ENCODE measurements at regions not wholly inside any gene's neighbourhood (a gene's known extent, or its start where the extent isn't known, plus 50 kb on each side); places are given as distances from the start of the nearest gene placed in this dataset.
"Not testable (repeated sequence)": the region's sequence is repeated elsewhere in the genome, so short reads cannot be mapped to it uniquely, and the experiment has no call there.

DNA sequence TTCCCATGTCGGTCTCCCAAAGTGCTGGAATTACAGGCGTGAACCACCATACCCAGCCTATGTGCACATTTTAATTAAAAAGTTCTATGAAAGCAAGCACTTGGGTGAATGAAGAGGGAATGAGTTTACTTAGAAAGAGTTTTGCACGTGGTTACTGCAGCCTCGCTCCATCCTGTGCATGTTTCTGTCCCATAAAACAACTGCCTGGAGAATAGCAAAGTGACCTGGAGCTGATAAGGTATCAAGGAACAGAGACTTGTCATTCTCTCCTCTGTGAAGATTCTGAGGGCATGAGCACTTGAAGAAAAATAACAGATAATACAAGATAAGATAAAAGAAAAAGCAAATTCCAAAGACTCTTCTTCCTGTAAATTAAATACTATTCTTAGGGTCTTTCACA lies 112.2 kb upstream of the JCAD start:
- DNase-seq, result no peak

DNA sequence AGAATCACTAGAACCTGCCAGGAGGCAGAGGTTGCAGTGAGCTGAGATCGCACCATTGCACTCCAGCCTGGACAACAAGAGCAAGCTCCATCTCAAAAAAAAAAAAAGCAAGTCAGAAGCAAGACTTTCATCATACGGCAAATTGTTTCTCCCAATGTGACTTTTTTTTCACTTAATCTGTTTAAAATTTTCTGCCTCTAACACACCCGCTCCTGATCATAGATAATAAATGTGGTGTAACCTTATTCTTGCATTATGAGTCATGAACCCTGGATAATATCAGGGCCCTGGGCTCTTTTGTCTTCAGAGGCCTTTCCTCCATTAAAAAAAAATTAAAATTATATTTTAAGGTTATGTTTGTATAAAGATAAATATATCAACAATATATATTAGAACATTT lies 111.4 kb upstream of the JCAD start:
- no peak for DNase-seq

DNA sequence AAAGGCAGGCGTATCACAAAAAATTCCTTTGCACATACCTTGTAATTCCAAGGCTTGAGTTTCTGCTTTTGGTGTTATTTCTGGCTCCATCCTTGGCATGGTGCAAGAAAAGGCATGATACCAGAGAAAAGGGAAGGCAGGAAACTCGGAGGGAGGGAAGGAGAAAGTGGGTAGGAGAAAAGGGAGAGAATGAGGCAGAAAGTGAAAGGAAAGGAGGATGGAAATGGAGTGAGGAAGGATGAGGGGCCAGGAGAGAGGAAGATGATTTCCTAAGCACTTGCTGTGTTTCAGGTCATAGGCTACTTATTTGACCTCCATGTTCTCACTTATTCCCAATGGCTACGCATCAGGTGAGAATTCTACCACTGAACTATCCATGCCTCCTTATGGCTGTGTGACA lies 110.8 kb upstream of the JCAD start:
- no peak for DNase-seq

DNA sequence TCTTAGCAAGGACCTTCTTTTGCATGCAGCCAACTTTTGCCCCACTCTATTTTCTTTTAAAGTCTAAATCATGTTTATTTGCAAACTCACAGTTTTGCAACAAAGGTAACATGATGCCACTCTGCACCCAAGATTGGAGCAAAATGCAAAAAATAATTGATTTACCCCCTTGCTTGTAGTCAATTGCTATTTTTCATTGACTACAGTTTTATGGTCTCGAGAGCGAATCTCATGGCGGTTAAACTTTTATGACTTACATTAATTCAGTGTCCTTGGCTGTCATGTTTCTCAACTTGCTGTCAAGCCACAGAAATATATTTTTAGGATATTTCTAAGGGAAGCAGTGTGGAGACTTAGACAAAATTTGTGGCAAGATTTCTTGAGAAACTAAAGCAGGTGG lies 110.0 kb upstream of the JCAD start:
- no peak for DNase-seq

DNA sequence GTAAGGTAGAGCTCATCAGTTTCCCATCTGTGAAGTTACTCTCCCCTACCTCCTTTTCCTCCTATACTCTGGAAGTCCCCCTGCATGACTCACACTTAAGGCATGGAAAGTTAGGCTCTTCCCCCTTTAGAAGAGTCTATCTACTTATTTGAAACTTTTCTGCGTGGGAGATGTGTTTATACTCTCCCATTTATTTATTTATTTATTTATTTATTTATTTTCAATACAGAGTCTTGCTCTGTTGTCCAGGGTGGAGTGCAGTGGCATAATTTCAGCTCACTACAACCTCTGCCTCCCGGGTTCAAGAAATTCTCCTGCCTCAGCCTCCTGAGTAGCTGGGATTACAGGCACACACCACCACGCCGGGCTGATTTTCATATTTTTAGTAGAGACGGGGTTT lies 107.5 kb upstream of the JCAD start:
- DNase-seq, result no peak

DNA sequence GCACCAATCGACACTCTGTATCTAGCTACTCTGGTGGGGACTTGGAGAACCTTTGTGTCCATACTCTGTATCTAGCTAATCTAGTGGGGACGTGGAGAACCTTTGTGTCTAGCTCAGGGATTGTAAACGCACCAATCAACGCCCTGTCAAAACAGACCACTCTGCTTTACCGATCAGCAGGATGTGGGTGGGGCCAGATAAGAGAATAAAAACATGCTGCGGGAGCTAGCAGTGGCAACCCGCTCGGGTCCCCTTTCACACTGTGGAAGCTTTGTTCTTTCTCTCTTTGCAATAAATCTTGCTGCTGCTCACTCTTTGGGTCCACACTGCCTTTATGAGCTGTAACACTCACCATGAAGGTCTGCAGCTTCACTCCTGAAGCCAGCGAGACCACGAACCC lies 104.0 kb upstream of the JCAD start:
- DNase-seq, result not testable (repeated sequence)

DNA sequence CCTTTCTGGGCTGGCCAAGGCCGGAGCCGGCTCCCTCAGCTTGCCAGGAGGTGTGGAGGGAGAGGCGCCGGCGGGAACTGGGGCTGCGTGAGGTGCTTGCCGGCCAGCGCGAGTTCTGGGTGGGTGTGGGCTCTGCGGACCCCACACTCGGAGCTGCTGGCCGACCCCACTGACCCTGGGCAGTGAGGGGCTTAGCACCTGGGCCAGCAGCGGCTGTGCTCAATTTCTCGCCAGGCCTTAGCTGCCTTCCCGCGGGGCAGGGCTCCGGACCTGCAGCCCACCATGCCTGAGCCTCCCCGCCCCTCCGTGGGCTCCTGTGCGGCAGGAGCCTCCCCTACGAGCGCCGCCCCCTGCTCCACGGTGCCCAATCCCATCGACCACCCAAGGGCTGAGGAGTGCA lies 103.4 kb upstream of the JCAD start:
- DNase-seq, result not testable (repeated sequence)

DNA sequence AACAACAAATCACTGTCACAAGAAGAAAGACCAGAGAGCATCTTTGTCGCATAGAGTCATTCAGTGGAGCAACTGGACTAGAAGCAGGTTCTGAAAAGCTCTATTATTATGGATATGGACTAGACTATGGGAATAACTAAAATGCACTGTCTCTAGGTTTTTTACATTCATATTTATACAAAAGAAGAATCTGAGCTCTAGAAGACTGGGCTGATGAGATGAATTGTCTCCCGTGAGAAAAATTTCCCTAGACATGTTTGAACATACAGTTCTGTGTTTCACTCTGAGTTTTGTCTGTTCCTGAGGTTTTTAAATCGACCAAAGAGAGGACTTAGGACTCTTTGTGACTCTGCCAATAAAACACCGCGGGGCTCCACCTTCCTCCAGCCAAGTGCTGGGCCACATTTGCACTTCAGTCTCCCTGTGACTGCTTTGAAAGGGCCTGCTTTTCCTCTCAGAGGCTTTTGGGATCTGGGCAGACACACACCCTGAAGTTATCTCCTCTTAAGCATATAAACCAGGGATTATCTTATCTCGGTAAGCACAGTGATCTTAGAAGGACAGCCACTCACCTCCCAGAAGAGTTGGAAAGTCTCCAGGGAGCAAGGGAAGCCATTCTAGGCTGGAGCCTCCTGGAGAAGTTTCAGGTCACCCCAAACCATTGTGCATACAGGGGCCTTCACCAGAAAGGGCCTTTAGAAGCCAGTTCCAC lies 101.0 kb upstream of the JCAD start:
- no peak for DNase-seq

DNA sequence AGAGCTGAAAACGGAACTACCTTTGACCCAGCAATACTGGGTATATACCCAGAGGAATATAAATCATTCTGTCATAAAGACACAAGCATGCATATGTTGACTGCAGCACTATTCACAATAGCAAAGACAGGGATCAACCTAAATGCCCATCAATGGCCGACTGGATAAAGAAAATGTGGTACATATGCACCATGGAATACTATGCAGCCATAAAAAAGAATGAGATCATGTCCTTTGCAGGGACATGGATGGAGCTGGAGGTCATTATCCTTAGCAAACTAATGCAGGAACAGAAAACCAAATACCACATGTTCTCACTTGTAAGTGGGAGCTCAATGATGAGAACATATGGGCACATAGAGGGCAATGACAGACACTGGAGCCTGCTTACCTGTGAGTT lies 100.2 kb upstream of the JCAD start:
- not testable (repeated sequence) for DNase-seq

DNA sequence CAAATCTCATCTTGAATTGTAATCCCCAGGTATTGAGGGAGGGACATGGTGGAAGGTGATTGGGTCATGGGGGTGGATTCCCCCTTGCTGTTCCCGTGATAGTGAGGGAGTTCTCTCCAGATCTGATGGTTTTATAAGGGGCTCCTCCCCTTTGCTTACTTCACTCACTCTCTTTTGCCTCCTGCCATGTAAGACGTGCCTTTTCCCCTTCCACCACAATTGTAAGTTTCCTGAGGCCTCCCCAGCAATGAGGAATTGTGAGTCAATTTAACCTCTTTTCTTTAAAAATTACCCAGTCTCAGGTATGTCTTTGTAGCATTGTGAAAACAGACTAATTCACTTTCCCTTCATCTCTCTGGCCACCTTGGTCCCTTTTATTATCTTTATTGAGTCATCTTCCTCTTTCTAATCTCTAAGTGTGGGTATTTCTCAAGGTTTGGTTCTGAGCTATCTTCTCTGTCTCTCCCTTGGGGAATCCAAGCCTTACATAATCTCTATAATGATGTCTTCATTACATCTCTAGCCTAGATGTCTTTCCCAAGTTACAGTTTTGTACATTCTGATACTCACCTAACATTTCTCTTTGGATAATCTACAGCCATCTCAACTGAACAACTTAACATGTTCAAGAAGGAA lies 99.1 kb upstream of the JCAD start:
- no peak for DNase-seq

DNA sequence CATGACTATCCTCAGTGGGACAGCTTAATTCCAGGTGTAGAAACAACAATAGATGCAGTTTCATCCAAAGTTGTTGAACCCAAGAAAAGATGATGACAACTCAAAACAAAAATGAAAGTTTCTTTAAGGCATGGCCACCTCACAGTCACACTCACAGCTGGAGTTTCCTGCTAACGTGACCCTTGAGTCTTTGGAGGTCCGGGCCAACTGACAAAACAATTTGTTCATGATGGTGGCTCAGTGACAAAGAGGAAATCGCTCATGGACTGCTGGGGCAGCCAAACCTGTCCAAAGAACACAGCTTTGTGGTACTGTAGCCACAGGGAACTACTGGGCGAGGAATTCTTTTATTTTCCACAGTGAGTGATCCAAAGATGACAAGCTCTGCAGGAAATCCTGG lies 96.0 kb upstream of the JCAD start:
- no peak for DNase-seq

DNA sequence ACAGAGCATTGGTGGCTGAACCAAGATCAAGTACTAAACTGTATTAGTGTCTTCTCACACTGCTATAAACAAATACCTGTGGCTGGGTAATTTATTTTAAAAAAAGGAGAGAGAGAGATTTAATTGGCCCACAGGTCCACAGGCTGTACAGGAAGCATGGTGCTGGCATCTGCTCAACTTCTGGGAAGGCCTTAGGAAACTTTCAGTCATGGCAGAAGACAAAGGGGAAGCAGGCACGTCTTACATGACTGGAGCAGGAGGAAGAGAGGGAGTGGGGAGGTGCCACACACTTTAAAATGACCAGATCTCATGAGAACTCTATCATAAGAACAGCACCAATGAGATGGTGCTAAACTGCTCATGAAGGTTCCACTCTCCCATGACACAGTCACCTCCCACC lies 95.2 kb upstream of the JCAD start:
- DNase-seq, result no peak

DNA sequence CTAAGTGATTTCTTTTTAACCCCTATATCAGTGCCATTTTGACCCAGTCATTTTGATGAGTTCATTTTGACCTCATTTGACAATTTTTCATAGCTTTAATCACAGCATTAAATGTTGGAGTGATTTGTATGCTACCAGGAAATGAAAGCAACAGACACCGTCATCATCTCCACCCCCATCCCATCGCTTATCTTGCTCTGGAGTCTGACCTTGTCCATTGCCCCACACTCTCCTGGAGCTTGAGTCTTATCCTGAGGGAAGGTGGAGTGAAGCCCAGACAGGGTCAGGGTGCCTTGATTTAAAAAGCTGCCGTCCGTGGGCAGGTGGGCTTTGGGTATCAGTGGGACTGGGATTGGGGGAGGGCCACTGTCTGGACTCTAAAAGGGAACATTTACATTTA lies 94.7 kb upstream of the JCAD start:
- no peak for DNase-seq

DNA sequence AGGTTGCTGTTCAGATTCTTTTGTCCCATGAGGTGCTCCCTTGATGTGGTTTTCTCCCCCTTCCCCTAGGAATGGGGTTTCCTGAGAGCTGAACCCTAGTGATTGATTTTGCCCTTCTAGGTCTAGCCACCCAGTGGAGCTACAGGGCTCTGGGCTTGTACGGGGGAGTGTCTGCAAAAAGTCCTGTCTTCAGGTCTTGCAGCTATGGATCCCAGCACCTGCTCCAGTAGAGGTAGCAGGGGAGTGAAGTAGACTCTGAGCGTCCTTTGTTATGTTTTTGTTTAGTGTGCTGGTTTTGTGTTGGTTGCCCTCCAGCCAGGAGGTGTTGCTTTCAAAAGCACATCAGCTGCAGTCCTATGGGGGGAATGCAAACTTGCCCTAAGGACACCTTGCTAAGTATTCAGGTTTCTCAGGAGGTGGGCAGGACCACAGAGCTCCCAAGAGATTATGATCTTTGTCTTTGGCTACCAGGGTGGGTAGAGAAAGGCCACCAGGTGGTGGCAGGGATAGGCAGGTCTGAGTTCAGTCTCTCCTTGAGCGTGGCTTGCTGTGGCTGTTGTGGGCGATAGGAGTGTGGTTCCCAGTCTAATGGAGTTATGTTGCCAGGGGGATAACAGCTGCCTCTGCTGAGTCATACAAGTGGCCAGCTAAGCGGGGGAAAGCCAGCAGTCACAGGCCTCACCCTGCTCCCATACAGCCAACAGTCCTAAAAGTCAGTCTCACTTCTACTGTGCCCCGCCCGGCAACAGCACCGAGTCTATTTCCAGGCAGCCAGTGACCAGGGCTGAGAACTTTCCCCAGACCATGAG lies 92.4 kb upstream of the JCAD start:
- DNase-seq, result no peak

DNA sequence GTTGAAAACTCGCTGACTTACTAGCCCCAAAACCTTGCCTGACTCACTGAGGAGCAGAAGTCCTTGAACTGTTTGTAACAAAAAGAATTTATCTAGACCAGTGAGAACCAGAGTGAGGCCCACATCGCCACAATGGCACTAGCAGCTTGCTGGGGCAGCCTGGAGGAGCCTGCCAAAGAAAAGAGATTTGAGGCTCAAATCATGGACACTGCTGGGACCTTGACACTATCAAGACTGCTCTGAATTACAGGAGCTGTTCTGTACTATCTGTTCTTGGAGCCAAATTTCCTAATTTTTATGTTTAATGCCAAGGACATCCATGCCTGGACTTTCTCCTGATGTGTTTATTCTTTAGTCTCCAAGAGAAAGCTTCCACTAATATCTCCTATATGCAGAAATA lies 82.0 kb upstream of the JCAD start:
- DNase-seq, result no peak

DNA sequence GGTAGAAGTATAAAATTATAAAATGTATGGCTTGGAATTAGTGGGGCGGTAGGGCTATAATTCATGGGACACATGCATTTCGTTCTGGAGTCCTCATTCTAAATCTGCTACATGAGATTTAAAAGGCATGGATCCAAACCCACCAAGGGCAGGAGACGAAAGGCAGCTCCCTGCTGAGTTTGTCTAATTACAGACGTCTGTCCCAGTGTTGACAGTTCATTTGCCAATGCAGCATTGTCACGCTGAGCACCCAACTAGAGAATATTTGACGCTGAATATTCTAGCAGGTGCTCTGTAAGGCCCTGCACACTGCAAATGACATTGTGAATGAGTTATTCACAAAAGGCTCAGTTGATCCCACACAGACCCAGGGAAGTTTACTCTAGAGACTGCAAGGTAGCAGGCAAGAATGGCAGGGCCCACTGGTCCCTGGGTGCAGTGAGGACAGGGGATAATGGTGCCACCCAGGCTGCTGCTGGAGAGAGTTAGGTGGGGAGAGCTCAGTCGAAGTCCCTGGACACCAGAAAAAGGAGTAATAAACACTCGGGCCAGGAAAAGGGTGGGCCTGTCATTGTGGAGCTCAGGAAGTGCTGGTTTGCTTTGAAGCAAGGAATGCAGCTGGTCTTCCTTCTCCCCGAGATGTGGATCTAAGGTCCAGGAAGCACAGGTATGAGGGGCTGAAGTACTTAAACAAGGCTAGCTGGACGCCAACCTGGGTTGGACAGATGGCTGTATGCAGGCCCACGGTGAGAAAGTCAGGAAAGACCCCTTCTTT lies 75.0 kb upstream of the JCAD start:
- no peak for DNase-seq

DNA sequence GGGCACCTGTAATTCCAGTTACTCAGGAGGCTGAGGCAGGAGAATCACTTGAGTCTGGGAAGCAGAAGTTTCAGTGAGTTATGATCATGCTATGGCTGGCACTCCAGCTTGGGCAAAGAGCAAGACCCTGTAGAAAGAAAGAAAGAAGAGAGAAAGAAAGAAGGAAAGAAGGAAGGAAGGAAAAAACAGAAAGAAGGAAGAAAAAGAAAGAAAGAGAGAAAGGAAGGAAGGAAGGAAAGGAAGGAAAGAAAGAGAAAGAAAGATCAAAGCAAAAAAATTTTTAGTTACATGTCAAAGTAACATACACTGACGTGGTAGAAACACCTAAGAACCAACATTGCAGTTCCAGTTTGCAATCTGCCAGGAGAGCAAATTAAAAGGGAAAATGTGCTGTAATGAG lies 73.8 kb upstream of the JCAD start:
- no peak for DNase-seq

DNA sequence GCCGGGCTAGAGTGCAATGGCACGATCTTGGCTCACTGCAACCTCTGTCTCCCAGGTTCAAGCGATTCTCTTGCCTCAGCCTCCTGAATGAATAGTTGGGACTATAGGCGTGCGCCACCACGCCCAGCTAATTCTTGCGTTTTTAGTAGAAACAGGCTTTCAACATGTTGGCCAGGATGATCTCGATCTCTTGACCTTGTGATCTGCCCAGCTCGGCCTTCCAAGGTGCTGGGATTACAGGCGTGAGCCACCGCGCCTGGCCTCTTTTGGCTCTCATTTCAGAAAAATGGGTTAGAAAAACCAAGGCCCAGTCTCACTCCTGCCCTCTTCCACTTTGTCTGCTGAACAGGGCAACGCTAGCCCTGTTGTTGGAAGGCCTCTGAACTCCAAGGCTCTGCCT lies 72.0 kb upstream of the JCAD start:
- not testable (repeated sequence) for DNase-seq

DNA sequence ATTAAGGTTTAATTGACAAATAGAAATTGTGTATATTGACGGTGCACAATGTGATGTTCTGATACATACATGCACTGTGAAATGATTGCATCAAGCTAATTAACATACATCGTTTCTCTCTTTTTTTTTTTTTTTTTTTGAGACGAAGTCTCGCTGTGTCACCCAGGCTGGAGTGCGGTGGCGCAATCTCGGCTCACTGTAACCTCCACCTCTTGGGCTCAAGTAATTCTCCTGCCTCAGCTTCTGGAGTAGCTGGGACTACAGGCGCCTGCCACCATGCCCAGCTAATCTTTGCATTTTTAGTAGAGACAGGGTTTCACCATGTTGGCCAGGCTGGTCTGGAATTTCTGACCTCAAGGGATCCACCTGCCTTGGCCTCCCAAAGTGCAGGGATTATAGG lies 69.9 kb upstream of the JCAD start:
- not testable (repeated sequence) for DNase-seq

DNA sequence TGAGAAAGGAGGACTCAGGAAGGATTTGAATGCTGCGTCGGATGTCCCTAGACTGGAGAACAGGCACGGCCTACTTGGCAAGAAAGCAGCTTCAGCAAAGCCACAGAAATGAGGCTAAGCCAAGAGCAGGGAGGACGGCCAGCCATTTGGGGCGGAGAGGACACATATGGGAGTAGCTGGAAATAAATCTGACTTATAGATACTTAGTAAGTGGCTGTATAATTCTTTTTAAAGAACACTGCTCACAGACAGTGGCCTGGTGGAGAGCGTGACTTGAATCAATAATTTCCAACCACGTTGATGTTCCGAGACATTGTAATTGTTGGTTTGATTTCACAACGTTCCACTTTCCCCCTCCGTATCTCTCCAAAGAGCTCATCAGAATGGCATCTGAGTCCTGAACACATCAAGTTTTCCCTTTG lies 67.7 kb upstream of the JCAD start:
- no peak for DNase-seq

DNA sequence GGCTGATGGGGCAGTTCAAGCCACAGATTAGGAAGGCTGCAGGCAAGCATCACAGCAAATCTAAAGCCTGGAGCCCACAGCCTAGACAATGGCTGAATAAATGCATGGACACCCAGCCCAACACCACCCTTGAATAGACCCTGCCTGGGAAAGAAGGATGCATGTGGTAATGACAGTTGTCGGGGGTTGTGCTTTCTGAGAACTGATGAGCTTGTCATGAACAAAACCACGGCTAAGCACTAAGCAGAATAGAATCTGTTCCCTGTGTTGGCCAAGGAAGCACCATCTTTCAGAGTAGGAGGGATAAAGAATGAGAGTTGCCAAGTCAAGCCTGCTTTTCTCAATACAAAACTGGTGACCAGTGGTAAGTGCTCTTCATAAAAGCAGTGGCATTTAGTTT lies 66.1 kb upstream of the JCAD start:
- DNase-seq, result no peak

DNA sequence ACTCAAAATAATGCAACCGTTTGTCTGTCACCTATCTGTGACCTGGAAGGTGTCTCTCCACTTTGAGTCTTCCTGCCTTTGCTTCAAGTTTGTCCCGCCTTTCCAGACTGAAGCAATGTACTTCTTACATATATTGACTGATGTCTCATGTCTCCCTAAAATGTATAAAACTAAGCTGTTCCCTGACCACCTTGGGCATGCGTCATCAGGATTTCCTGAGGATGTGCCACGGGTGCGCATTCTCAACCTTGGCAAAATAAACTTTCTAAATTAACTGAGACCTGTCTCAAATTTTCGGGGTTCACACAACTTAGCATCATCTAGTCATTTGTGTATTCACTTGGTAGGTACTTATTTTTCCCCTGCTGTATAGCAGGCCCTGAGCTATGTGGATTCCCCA lies 65.3 kb upstream of the JCAD start:
- no peak for DNase-seq

Data from hypothalamus (tissue), 51 donors.